ENCODE measurements at regions not wholly inside any gene's neighbourhood (a gene's known extent, or its start where the extent isn't known, plus 50 kb on each side); places are given as distances from the start of the nearest gene placed in this dataset.

DNA sequence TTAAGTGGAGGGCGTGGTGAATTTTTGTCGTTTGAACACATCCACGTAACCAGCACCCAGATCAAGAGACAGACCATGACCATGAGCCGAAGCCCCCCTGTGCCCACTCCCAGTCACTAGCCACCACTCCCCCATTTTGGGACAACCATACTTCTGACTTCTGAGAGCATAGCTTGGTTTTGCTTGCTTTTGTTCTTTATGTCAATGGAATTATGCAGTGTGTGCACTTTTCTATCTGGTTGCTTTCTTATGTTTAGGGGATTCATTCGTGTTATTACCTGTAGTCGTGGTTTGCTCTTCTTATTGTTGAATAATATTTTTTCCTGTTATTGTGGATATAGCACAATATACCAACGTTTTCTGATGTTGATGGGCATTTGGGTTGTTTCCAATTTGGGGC is 141.7 kb downstream of the GLI2 start:
- Histone ChIP-seq H3K27me3 (ENCODE audit: insufficient read depth, low read length, poor library complexity, severe bottlenecking) (no peaks in the 10 kb centered on the region), H3K9me3 (ENCODE audit: insufficient read depth, low read depth, low read length) (no peaks in the 10 kb centered on the region), H3F3A (ENCODE audit: low read depth) (no peaks in the 10 kb centered on the region), H3K79me2 (ENCODE audit: insufficient read depth, low read length) (no peaks in the 10 kb centered on the region), H4K20me1 (ENCODE audit: insufficient read depth, low read length, poor library complexity, severe bottlenecking) (no peaks in the 10 kb centered on the region), H2AFZ (ENCODE audit: low read length) (no peak overlapping the region), H3K4me2 (ENCODE audit: low read depth, low read length, poor library complexity, severe bottlenecking) (no peak overlapping the region), H3K9ac (ENCODE audit: low read depth, low read length, poor library complexity, severe bottlenecking) (no peak overlapping the region), H3K4me1 (ENCODE audit: insufficient read depth, low read length, poor library complexity, severe bottlenecking) (no peaks in the 10 kb centered on the region), H3K4me3 (ENCODE audit: low read length, poor library complexity, severe bottlenecking) (no peak overlapping the region), H3K36me3 (ENCODE audit: insufficient read depth, low read length) (no peaks in the 10 kb centered on the region), H3K9me2 (replicated peaks; ENCODE audit: low read depth, low read length) (no peaks in the 10 kb centered on the region)
- TF ChIP-seq, protein P1, sequence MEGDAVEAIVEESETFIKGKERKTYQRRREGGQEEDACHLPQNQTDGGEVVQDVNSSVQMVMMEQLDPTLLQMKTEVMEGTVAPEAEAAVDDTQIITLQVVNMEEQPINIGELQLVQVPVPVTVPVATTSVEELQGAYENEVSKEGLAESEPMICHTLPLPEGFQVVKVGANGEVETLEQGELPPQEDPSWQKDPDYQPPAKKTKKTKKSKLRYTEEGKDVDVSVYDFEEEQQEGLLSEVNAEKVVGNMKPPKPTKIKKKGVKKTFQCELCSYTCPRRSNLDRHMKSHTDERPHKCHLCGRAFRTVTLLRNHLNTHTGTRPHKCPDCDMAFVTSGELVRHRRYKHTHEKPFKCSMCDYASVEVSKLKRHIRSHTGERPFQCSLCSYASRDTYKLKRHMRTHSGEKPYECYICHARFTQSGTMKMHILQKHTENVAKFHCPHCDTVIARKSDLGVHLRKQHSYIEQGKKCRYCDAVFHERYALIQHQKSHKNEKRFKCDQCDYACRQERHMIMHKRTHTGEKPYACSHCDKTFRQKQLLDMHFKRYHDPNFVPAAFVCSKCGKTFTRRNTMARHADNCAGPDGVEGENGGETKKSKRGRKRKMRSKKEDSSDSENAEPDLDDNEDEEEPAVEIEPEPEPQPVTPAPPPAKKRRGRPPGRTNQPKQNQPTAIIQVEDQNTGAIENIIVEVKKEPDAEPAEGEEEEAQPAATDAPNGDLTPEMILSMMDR (conservative IDR thresholded peaks at IDR 0.05; ENCODE audit: low read length), result no peak
- TF ChIP-seq EZH2phosphoT487 (IDR thresholded peaks at IDR 0.05; ENCODE audit: borderline replicate concordance), result no peak

DNA sequence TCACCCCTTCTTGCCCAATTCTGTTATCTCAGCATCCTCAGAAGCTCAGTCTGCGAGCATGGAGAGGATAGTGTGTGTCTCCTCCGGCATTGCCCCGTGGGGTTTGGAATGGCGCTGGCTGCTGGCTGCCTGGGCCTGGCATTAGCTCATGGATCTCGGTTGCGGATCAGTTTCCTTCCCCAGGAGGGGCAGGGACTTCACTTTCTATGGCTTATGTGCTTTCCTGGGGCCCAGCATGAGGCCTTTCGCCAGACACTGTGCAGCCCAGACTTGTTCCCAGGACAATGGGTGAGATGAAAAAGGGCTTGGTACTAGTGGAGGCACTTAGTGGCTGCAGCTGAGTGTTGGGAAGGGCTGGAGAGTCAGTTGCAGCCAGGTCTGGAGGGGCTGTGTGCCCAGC is 143.3 kb downstream of the GLI2 start:
- H3K4me3 ChIP-seq (ENCODE audit: low read length, poor library complexity, severe bottlenecking), result no peak overlapping the region
- H3K9me2 ChIP-seq (replicated peaks; ENCODE audit: low read depth, low read length), result no peaks in the 10 kb centered on the region
- no peak overlapping the region for H3K4me2 ChIP-seq (ENCODE audit: low read depth, low read length, poor library complexity, severe bottlenecking)
- no peak for TF ChIP-seq EZH2phosphoT487 (IDR thresholded peaks at IDR 0.05; ENCODE audit: borderline replicate concordance)
- TF ChIP-seq, protein P1 (conservative IDR thresholded peaks at IDR 0.05; ENCODE audit: low read length), result no peak
- no peaks in the 10 kb centered on the region for H3K79me2 ChIP-seq (ENCODE audit: insufficient read depth, low read length)
- H3K9ac ChIP-seq (ENCODE audit: low read depth, low read length, poor library complexity, severe bottlenecking), result no peak overlapping the region
- no peaks in the 10 kb centered on the region for H4K20me1 ChIP-seq (ENCODE audit: insufficient read depth, low read length, poor library complexity, severe bottlenecking)
- no peak overlapping the region for H2AFZ ChIP-seq (ENCODE audit: low read length)
- H3K9me3 ChIP-seq (ENCODE audit: insufficient read depth, low read depth, low read length), result no peaks in the 10 kb centered on the region
- H3F3A ChIP-seq (ENCODE audit: low read depth), result no peaks in the 10 kb centered on the region
- no peaks in the 10 kb centered on the region for H3K36me3 ChIP-seq (ENCODE audit: insufficient read depth, low read length)
- H3K27me3 ChIP-seq (ENCODE audit: insufficient read depth, low read length, poor library complexity, severe bottlenecking), result no peaks in the 10 kb centered on the region
- no peaks in the 10 kb centered on the region for H3K4me1 ChIP-seq (ENCODE audit: insufficient read depth, low read length, poor library complexity, severe bottlenecking)

DNA sequence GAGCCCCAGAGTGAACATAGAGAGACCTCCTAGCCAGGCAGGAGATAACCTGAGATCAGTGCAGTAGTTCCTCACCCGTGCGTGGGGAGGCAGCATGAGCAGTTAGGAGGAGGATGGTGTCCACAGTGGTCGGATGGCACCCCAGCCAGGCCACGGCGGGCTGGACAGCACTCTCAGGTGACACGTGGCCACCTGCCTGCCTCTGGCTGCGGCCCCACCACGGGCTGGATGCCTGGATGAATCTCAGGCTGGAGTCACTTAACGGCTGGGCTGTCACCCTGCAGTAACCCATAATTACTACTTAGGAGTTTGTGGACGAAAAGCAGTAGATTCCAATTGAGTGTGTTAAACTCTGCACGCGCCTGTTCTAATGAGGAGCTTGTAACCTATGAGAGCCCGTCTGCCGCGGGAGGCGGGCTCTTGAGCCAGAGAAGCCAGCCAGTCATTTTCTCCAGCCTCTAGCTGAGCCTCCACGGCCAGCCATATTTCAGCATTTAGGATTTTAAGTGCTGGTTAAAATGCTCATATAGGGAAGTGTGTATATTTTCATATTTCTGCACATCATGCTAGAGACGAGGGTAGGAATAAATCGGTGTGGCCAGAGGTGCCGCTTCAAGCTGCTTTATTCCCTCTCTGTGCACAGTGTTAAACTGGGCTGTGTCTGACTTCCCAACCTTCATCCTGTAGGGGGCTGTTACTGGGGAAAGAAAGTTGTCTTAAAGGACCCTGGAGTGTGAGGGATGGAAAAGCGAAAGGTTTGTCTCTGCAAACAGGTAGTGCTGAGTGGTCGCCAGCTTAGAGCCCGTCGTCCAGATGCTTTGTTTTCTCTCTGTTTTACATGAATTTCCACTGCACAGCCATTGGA is 144.0 kb downstream of the GLI2 start:
- Histone ChIP-seq H3K4me2 (ENCODE audit: low read depth, low read length, poor library complexity, severe bottlenecking) (no peak overlapping the region), H3K9me3 (ENCODE audit: insufficient read depth, low read depth, low read length) (no peaks in the 10 kb centered on the region), H3K79me2 (ENCODE audit: insufficient read depth, low read length) (no peaks in the 10 kb centered on the region), H3K36me3 (ENCODE audit: insufficient read depth, low read length) (no peaks in the 10 kb centered on the region), H3K9ac (ENCODE audit: low read depth, low read length, poor library complexity, severe bottlenecking) (no peak overlapping the region), H3K4me3 (ENCODE audit: low read length, poor library complexity, severe bottlenecking) (no peak overlapping the region), H4K20me1 (ENCODE audit: insufficient read depth, low read length, poor library complexity, severe bottlenecking) (no peaks in the 10 kb centered on the region), H3K9me2 (replicated peaks; ENCODE audit: low read depth, low read length) (no peaks in the 10 kb centered on the region), H3K27me3 (ENCODE audit: insufficient read depth, low read length, poor library complexity, severe bottlenecking) (no peaks in the 10 kb centered on the region), H3F3A (ENCODE audit: low read depth) (no peaks in the 10 kb centered on the region), H2AFZ (ENCODE audit: low read length) (no peak overlapping the region), H3K4me1 (ENCODE audit: insufficient read depth, low read length, poor library complexity, severe bottlenecking) (no peaks in the 10 kb centered on the region)
- TF ChIP-seq, protein P1 (conservative IDR thresholded peaks at IDR 0.05; ENCODE audit: low read length), result no peak
- no peak for TF ChIP-seq EZH2phosphoT487 (IDR thresholded peaks at IDR 0.05; ENCODE audit: borderline replicate concordance)
